ENCODE measurements at regions not wholly inside any gene's neighbourhood (a gene's known extent, or its start where the extent isn't known, plus 50 kb on each side); places are given as distances from the start of the nearest gene placed in this dataset.

GRCh38 chr5:143676802-143677201, 135.2 kb upstream of the HMHB1 start:
- H3K4me2 ChIP-seq (ENCODE audit: insufficient read depth, insufficient read length, low read length): no peak overlapping the region
- no peaks in the 10 kb centered on the region for H3K79me1 ChIP-seq (ENCODE audit: insufficient read depth, low read depth, low read length, poor library complexity, severe bottlenecking)
- no peak overlapping the region for H3K4ac ChIP-seq (ENCODE audit: low read depth, low read length)
- no peaks in the 10 kb centered on the region for H3K4me1 ChIP-seq (ENCODE audit: insufficient read depth, low read length)
- no peak overlapping the region for H3K9ac ChIP-seq (ENCODE audit: extremely low read depth, insufficient read length, low read length)
- H4K91ac ChIP-seq (ENCODE audit: insufficient read length, low read depth, low read length): no peak overlapping the region
- Mint-ChIP-seq H3K36me3 (ENCODE audit: insufficient read depth in 1 of 3, low read depth in 3 of 3) (no peaks in the 10 kb centered on the region), H3K4me3 (no peak overlapping the region), H3K27ac (no peak overlapping the region), H3K9me3 (no peaks in the 10 kb centered on the region), H3K27me3 (ENCODE audit: low read depth) (no peaks in the 10 kb centered on the region), H3K4me1 (peaks cover 0 to 5% of the 10 kb centered on the region in 2 experiments; a peak in 1 of 4 replicates)
- H3K23ac ChIP-seq (ENCODE audit: insufficient read length, low read depth, low read length): no peak overlapping the region
- no peaks in the 10 kb centered on the region for H3K79me2 ChIP-seq (ENCODE audit: insufficient read depth, low read length)
- no peak overlapping the region for H3K27ac ChIP-seq (ENCODE audit: insufficient read length, low read depth, low read length)
- H2BK12ac ChIP-seq (ENCODE audit: insufficient read length, low read depth, low read length): no peak overlapping the region
- TF ChIP-seq CTCF (conservative IDR thresholded peaks at IDR 0.05): no peak
- DNase-seq: no peak
- no peaks in the 10 kb centered on the region for H3K23me2 ChIP-seq (ENCODE audit: insufficient read length, low read depth, low read length, poor library complexity, severe bottlenecking)
- no peak overlapping the region for H3T11ph ChIP-seq (ENCODE audit: low read length)
- H3K27me3 ChIP-seq (ENCODE audit: insufficient read depth, low read length): no peaks in the 10 kb centered on the region
- no peak overlapping the region for H2BK120ac ChIP-seq (ENCODE audit: low read depth, low read length, poor library complexity, severe bottlenecking)
- no peak overlapping the region for H2BK15ac ChIP-seq (ENCODE audit: low read depth, low read length)
- no peak overlapping the region for H2AFZ ChIP-seq (ENCODE audit: low read length)
- no peak overlapping the region for H3K56ac ChIP-seq (ENCODE audit: insufficient read length, low read depth, low read length)
- H3K9me3 ChIP-seq (ENCODE audit: control insufficient read depth, low read depth, low read length): no peaks in the 10 kb centered on the region
- no peak overlapping the region for H3K18ac ChIP-seq (ENCODE audit: insufficient read length, low read depth, low read length)
- H4K8ac ChIP-seq (replicated peaks; ENCODE audit: insufficient read length, low read depth, low read length): no peak overlapping the region
- H2AK5ac ChIP-seq (ENCODE audit: insufficient read length, low read length): no peak overlapping the region
- no peak overlapping the region for H4K5ac ChIP-seq (ENCODE audit: insufficient read length, low read depth, low read length)
- no peak overlapping the region for H2BK5ac ChIP-seq (ENCODE audit: insufficient read length, low read length)
- no peaks in the 10 kb centered on the region for H4K20me1 ChIP-seq (ENCODE audit: control insufficient read depth, insufficient read depth, insufficient read length)
- no peak overlapping the region for H3K14ac ChIP-seq (ENCODE audit: insufficient read depth, low read length)
- no CpG with 5 or more reads among the region's 1 CpG for WGBS (ENCODE audit: extremely low coverage, insufficient read length, low lambda C conversion rate)
- H2BK20ac ChIP-seq (ENCODE audit: low read depth, low read length, poor library complexity, severe bottlenecking): no peak overlapping the region

All from H9 (cell line).